GM21717 (cell line): ENCODE measurements at regions not wholly inside any gene's neighbourhood (a gene's known extent, or its start where the extent isn't known, plus 50 kb on each side); places are given as distances from the start of the nearest gene placed in this dataset.

Source experiments
- ATAC-seq: cut with Tn5 transposase; IDR thresholded peaks from one replicate; pipeline ENCODE4 v1.9.1; 2021; ENCODE audit warnings: mild to moderate bottlenecking, moderate library complexity; ENCODE audit not compliant: unreplicated experiment

GRCh38 chrX:125782184-125782583, 383.9 kb downstream of the DCAF12L2 start:
- ATAC-seq = no peak

GRCh38 chrX:125786316-125786715, 379.8 kb downstream of the DCAF12L2 start:
- ATAC-seq = no peak

GRCh38 chrX:125791787-125792186, 374.3 kb downstream of the DCAF12L2 start:
- ATAC-seq = no peak

- no peak for ATAC-seq
These were observed 355.2 kb downstream of the DCAF12L2 start for GRCh38 chrX:125810856-125811255.

- peak; percentile 62 for ATAC-seq
These were observed 340.0 kb downstream of the DCAF12L2 start for GRCh38 chrX:125826080-125826479.

DNA sequence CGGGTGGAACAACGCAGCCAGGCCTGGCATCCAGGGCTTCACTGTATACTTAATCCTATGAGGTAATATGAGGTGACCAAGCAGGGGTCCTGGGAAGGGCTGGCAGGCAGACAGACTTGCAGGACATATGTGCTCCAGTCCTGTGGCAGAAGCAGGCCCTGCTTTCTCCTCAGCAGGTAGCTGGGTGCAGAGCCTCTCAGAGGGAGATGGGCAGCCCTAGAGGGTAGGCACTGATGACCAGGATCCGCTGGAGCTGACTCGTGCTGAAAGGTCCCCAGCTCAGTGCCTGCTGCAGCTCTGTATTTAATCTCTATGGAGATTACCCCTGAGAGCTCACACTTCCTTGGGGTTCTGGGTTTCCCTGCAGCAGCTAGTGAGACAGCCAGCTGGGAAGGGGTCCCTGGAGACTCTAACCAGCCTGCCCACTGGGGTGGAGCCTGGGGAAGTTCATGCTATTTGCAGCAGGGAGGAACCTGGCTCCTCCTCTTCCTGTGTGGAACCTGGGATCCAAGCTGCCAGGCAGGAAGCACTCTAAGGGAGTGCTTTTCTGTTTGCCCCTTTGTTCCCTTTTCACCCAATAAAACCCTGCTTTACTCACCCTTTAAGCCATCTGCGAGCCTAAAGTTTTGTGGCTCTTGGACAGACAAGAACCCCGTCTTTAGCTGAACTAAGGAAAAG, 339.2 kb downstream of the DCAF12L2 start:
- ATAC-seq = no peak

DNA sequence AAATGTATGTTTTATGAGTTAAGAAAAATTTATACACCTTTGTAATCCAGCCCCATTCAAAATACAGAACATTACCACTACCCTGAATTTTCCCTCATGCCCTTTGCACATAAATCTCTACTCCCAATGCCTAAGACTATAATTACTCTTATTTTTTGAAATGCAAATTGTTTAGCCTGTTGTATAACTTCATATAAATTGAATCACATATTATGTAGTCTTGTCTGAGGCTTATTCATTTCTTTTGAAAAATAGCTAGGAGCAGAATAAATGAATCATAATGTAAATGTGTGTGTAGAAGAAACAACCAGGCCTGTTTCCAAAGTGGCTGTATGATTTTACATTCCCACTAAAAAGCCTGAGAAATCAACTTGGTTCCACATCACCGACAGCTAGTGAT, 319.8 kb downstream of the DCAF12L2 start:
- no peak for ATAC-seq

DNA sequence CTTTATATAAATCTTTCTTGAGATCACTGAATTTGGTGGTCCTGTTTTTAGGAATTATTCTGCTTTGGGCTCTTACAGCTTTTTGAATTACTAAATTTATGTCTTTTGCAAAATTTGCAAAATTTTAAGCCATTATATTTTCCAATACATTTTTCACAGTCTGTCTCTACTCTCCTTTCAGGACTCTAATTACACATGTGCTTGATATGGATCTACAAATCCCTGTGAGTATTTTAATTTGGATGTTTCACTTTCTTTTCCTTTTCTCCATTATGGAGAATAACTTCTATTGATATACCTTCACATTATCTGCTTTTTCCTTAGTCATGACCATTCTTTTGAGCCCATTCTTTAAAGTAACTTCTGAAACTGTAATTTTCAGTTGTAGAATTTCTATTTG, 315.4 kb downstream of the DCAF12L2 start:
- ATAC-seq = no peak

GRCh38 chrX:125883169-125883568, 282.9 kb downstream of the DCAF12L2 start:
- no peak for ATAC-seq

GRCh38 chrX:125894947-125895346, 271.1 kb downstream of the DCAF12L2 start:
- ATAC-seq = no peak

- ATAC-seq = no peak
These were observed 270.6 kb downstream of the DCAF12L2 start for GRCh38 chrX:125895518-125895917.

DNA sequence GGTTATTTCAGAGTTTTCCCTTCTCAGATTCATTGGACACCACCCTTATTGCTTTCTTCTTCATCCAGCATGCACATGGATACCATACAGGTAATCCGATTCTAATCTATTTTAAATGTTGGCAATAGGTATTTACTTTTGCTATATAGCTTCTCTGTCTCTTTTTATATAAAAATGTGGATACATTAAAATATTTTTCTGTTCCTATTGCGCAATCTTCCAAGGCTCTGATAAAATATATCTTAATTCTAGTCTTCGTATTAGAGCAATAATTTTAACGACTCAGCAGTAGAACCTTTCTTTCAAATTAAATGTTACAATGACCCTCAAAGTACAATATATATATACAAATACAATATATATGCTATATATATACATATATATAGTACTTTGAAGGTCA, 239.8 kb downstream of the DCAF12L2 start:
- no peak for ATAC-seq

- ATAC-seq = no peak
These were observed 225.1 kb downstream of the DCAF12L2 start for GRCh38 chrX:125940985-125941384.

- no peak for ATAC-seq
These were observed 218.6 kb downstream of the DCAF12L2 start for GRCh38 chrX:125947501-125947900.

GRCh38 chrX:125952973-125953372, 213.1 kb downstream of the DCAF12L2 start:
- ATAC-seq = no peak

GRCh38 chrX:125953814-125954213, 212.3 kb downstream of the DCAF12L2 start:
- no peak for ATAC-seq

DNA sequence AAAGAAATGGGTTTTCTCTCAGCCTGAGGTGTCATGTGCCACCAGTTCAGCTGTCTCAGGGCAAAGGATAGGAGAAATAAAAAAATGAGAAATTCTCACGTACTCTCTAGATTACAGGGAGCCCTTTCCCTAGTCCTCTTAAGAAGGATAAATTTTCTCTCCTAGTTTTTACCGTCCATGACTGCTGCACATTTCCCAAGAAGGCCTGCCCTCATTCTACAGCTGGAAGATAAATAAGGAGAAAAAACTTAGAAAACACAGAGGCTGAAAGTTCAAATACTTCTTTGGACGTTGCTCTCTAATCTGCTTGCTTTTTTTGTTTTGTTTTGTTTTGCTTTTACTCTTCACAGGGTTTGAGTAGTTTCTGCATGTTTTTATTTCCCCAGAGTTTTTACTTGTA, 211.9 kb downstream of the DCAF12L2 start:
- no peak for ATAC-seq

DNA sequence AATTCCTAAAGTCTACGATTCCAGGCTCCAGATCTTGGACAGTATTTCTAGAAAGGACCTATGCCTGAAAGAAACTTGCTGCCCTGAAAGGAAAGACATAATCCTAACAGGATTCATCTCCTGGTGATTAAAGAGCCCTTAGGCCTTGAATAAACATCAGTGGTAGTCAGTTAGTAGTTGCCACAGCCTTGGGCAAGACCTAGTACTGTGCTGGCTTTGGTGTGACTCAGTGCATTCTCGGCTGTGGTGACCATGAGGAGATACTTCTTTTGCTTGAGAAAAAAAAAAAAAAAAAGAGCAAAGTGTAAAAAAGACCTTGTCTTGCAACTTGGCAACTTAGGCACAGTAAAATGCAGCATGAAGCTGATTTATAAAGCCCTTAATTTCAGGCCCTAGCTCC, 188.2 kb downstream of the DCAF12L2 start:
- no peak for ATAC-seq

DNA sequence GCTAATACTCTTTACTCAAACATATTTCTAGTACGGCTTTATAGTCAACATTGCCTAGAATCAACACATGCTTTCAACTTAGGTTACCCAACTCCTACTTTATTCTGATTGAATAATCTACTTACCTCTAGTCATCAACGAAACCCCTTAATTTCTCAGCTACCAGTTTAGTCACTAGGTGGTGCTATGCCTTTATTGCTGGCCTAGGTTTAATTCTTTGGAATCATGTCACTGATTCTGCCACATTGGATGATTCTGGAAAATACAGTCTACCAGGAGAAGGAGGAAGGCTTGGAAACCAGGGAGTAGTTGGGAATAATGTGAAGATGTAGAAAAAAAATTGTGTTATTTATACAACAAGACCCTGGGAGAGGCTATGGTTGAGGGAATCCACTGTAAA, 167.7 kb downstream of the DCAF12L2 start:
- no peak for ATAC-seq

DNA sequence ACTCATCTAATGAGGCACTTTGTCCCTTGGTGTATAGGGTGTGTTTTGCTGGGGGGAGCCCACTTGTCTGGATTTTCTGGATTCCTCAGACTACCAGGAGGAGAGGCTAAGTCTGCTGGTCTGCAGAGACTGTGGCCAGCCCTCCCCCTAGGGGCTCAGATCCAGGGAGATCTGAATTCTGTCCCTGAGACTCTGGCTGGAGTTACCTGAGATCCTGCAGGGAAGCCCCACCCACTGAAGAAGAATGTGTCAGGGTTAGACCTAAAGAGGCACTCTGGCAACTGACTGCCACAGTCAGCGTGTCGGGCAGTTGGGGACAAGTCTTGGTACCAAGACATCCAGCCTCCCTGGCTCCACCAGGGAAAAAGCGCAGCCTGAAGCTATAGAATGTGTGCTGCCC, 138.9 kb downstream of the DCAF12L2 start:
- ATAC-seq = no peak

DNA sequence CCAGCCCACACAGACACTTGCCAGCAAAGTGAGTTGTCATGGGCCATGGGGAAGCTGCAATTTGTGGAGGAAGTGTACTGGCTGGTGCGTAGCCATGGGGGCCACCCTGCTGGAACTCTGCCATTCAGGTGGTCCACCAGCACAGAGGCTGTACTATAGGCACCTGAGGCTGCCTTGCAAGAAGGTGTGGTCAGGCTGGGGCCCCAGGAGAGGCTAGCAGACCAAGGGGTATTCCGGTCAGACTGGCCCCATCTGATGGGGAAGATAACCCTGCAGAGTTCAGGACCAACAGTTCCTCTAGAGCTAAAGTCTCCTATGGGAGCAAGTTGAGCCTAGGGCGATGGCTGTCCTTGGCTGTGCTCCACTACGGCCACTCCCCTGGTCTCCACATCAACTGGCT, 136.1 kb downstream of the DCAF12L2 start:
- no peak for ATAC-seq

- ATAC-seq = no peak
These were observed 102.1 kb downstream of the DCAF12L2 start for GRCh38 chrX:126063984-126064383.

DNA sequence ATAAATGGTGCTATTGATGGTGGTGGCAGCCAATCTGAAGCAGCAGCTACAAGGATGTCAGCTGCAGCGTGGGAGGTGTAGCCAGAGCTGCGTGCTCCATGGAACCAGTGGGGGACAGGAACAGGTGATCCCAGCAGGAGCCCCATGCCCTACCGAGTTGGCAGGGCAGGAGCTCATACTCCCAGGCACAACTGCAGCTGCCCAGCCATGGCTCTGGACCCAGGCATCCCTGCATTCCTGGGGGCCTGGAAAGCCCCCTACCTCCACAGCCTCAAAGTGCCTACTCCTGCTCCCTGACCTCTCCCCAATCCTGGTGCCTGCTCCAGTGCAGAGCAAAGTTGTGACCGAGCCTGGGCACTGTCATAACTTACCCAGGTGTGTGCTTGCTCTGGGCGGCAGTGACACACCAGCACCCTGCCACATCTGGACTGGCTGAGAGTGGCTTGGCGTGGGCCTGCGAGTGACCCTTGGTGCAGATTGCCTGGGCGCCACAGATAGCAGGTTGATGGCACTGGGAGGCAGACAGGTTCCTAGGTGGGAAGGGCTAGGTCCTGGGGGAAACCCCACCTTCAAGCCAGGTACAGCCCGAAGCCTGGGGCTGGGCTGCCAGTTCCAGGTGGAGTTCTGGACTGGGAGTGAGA, 101.1 kb downstream of the DCAF12L2 start:
- ATAC-seq = no peak
